GM12878 (cell line): ENCODE measurements at regions not wholly inside any gene's neighbourhood (a gene's known extent, or its start where the extent isn't known, plus 50 kb on each side); places are given as distances from the start of the nearest gene placed in this dataset.

ENCODE experiments used
- ATAC-seq: fragments of 200-7000 bp; cut with Tn5 transposase; 3 replicates; pipeline ENCODE4 v1.9.1; 2020; ENCODE audit warnings: mild to moderate bottlenecking, moderate library complexity
- BruUV-seq: library from RNA; stranded (reverse); fragments of 400-500 nt; replicated peaks from 2 replicates; lab custom pipeline; 2021; lab: Mats Ljungman, UMichigan
- CTCF ChIA-PET: fragments of 300-600 bp; sonication (Branson Sonifier 250); formaldehyde crosslinking; extraction: SDS; loops from one replicate; lab custom pipeline; 2021; ENCODE audit warnings: inconsistent platforms; lab: Yijun Ruan, JAX
- POLR2A ChIA-PET: fragments of 350-600 bp; formaldehyde crosslinking; extraction: SDS; loops from one replicate; lab custom pipeline; 2021; ENCODE audit warnings: inconsistent platforms; lab: Charles Lee
- RAD21 ChIA-PET: fragments of 300-600 bp; sonication (Branson Sonifier 250); formaldehyde crosslinking; loops from one replicate; lab custom pipeline; 2023; ENCODE audit warnings: antibody characterized with exemption; ENCODE audit not compliant: unreplicated experiment; lab: Charles Lee
- SMC1A ChIA-PET: fragments of 300-600 bp; sonication (Branson Sonifier 250); formaldehyde crosslinking; loops from one replicate; lab custom pipeline; 2023; ENCODE audit not compliant: unreplicated experiment, uncharacterized antibody; lab: Charles Lee
- DNase-seq: peaks from one replicate; pipeline ENCODE4 v3.0.0-alpha.2; 2011; ENCODE audit warnings: low read depth, low spot score
- FAIRE-seq: peaks from 3 replicates; lab custom pipeline; 2011; peaks lifted over from hg19 to GRCh38; lab: Jason Lieb, UNC
- H2AFZ ChIP-seq: 2 replicates; pipeline ENCODE4 v1.6.0; 2011; ENCODE audit warnings: low read depth, low read length, control low read depth; ENCODE audit not compliant: control insufficient read depth
- H3K27ac ChIP-seq: 2 replicates; pipeline ENCODE4 v1.5.1; 2011; ENCODE audit warnings: control low read depth; ENCODE audit not compliant: control insufficient read depth, insufficient read depth
- H3K27me3 ChIP-seq, 2 experiments: replicated peaks in 1 of 2; 2 replicates each; pipeline versions ENCODE4 v1.6.0 to v1.6.1; 2011; ENCODE audit warnings: low read length in 1 of 2; ENCODE audit not compliant: control insufficient read depth in 2 of 2, insufficient read depth in 2 of 2
- H3K36me3 ChIP-seq, 2 experiments: 2 replicates each; pipeline ENCODE4 v1.5.1; 2011; ENCODE audit warnings: low read length in 1 of 2; ENCODE audit not compliant: control insufficient read depth in 2 of 2, insufficient read depth in 2 of 2
- H3K4me1 ChIP-seq: 2 replicates; pipeline ENCODE4 v1.6.1; 2011; ENCODE audit warnings: mild to moderate bottlenecking, low read length, moderate library complexity, mixed read lengths; ENCODE audit not compliant: control insufficient read depth, insufficient read depth
- H3K4me2 ChIP-seq: 2 replicates; pipeline ENCODE4 v1.6.0; 2011; ENCODE audit warnings: control low read depth; ENCODE audit not compliant: control insufficient read depth, insufficient read depth
- H3K4me3 ChIP-seq: fragments of 200-600 bp; sonication (generic); 2 replicates; pipeline ENCODE4 v1.5.1; 2016
- H3K79me2 ChIP-seq: 2 replicates; pipeline ENCODE4 v1.6.0; 2011; ENCODE audit warnings: low read length; ENCODE audit not compliant: control insufficient read depth, insufficient read depth
- H3K9ac ChIP-seq: 2 replicates; pipeline ENCODE4 v1.8.0; 2011; ENCODE audit warnings: low read length, control low read depth, mixed read lengths; ENCODE audit not compliant: control insufficient read depth, insufficient read depth
- H3K9me3 ChIP-seq: replicated peaks from 3 replicates; pipeline ENCODE4 v1.5.1; 2011; ENCODE audit warnings: mild to moderate bottlenecking, low read length; ENCODE audit not compliant: control insufficient read depth, insufficient read depth
- H4K20me1 ChIP-seq: 2 replicates; pipeline ENCODE4 v1.6.0; 2011; ENCODE audit not compliant: control insufficient read depth, insufficient read depth
- BMI1 ChIP-seq: fragments of 450-650 bp; IDR thresholded peaks from 2 replicates; pipeline ENCODE4 v1.6.1; 2016; ENCODE audit warnings: mild to moderate bottlenecking, moderate library complexity, borderline replicate concordance
- E2F8 ChIP-seq: fragments of 450-650 bp; IDR thresholded peaks from 2 replicates; pipeline ENCODE4 v1.6.1; 2018; ENCODE audit warnings: mild to moderate bottlenecking, low read depth, moderate library complexity; ENCODE audit not compliant: partially characterized antibody
- IKZF1 ChIP-seq: fragments of 450-650 bp; conservative IDR thresholded peaks from 2 replicates; pipeline ENCODE4 v1.6.1; 2017; ENCODE audit warnings: antibody characterized with exemption, mild to moderate bottlenecking
- MTA3 ChIP-seq: IDR thresholded peaks from 2 replicates; pipeline ENCODE4 v1.6.1; 2012; ENCODE audit warnings: low read length, inconsistent platforms, borderline replicate concordance
- NFXL1 ChIP-seq: fragments of 450-650 bp; IDR thresholded peaks from 2 replicates; pipeline ENCODE4 v1.6.1; 2017; ENCODE audit warnings: antibody characterized with exemption, mild to moderate bottlenecking, borderline replicate concordance
- PRDM15 ChIP-seq: fragments of 450-650 bp; formaldehyde crosslinking; IDR thresholded peaks from 2 replicates; pipeline ENCODE4 v1.4.0; 2020; ENCODE audit warnings: mild to moderate bottlenecking, moderate library complexity
- RAD21 ChIP-seq: IDR thresholded peaks from 2 replicates; pipeline ENCODE4 v1.6.1; 2011; ENCODE audit warnings: mild to moderate bottlenecking, low read depth, low read length, moderate library complexity; ENCODE audit not compliant: insufficient read depth
- RELB ChIP-seq: fragments of 450-650 bp; IDR thresholded peaks from 2 replicates; pipeline ENCODE4 v1.6.1; 2017; ENCODE audit warnings: low read depth, mild to moderate bottlenecking, moderate library complexity
- RFX5 ChIP-seq: IDR thresholded peaks from 2 replicates; pipeline ENCODE4 v1.6.1; 2011; ENCODE audit warnings: low read depth, low read length, improper control_type of control experiment
- SPI1 ChIP-seq: IDR thresholded peaks from 2 replicates; pipeline ENCODE4 v1.6.1; 2011; ENCODE audit warnings: low read depth, mild to moderate bottlenecking, low read length, moderate library complexity, borderline replicate concordance; ENCODE audit not compliant: insufficient read depth
- SRF ChIP-seq, 2 experiments: IDR thresholded peaks; 2 replicates each; pipeline ENCODE4 v1.6.1; 2011; ENCODE audit warnings: low read depth in 2 of 2, low read length in 2 of 2, mild to moderate bottlenecking in 1 of 2, moderate library complexity in 1 of 2
- YY1 ChIP-seq: IDR thresholded peaks from 2 replicates; pipeline ENCODE4 v1.6.1; 2011; ENCODE audit warnings: low read depth, mild to moderate bottlenecking, low read length
- ZBTB11 ChIP-seq: fragments of 450-650 bp; formaldehyde crosslinking; IDR thresholded peaks from 2 replicates; pipeline ENCODE4 v1.5.0; 2022; ENCODE audit warnings: mild to moderate bottlenecking, missing genetic modification characterization
- WGBS: methylation state at CpG from one replicate; pipeline ENCODE4 v1.1.6; 2016; ENCODE audit warnings: low lambda C conversion rate; ENCODE audit not compliant: insufficient replicate concordance, insufficient coverage; ENCODE audit errors: missing lambda C conversion rate; 5-methylcytosine and 5-hydroxymethylcytosine counted together
- in situ Hi-C: fragments of 300-500 bp; cut with MboI; formaldehyde crosslinking; loops from 9 replicates; pipeline ENCODE4 v1.14.3; 2018; ENCODE audit warnings: mixed read lengths
- intact Hi-C: fragments of 100-400 bp; cut with micrococcal nuclease; formaldehyde crosslinking; loops from one replicate; pipeline ENCODE4 v1.14.2; 2022; ENCODE audit not compliant: unreplicated experiment

GRCh38 chr13:48165727-48166126, 67.3 kb upstream of the ITM2B start:
- no peaks in the 10 kb centered on the region for H3K79me2 ChIP-seq
- H2AFZ ChIP-seq: no peak overlapping the region
- ChIA-PET SMC1A (no interaction called here), POLR2A (no interaction called here)
- in situ Hi-C loops (no loop called here), intact Hi-C loops (no loop called here)
- H3K27ac ChIP-seq: no peak overlapping the region
- ATAC-seq: no peak
- WGBS: 84% methylated on average over 1 of the region's 1 CpG
- no peaks in the 10 kb centered on the region for H3K4me1 ChIP-seq
- H3K27me3 ChIP-seq: peaks cover 2% of the 10 kb centered on the region in 2 experiments; a peak in 1 of 4 replicates
- no peak overlapping the region for H3K4me3 ChIP-seq
- H3K36me3 ChIP-seq: no peaks in the 10 kb centered on the region
- H4K20me1 ChIP-seq: no peaks in the 10 kb centered on the region
- no peaks in the 10 kb centered on the region for H3K9me3 ChIP-seq
- no TSS peak for BruUV-seq
- FAIRE-seq: no peak
- H3K9ac ChIP-seq: no peak overlapping the region
- TF ChIP-seq SRF (IDR thresholded peaks at IDR 0.05; ENCODE audit: low read depth in 2 of 2, low read length in 2 of 2) (no peak), MTA3 (no peak), NFXL1 (no peak), ZBTB11 (CRISPR knock-in tag) (no peak), PRDM15 (CRISPR knock-in tag) (no peak), E2F8 (no peak), RFX5 (no peak), IKZF1 (no peak), RAD21 (no peak), RELB (no peak), YY1 (no peak), BMI1 (no peak), SPI1 (no peak)
- TF ChIP-seq, all 136 proteins: peak for 0
- DNase-seq: no peak
- RAD21 ChIA-PET: no interaction called here
- H3K4me2 ChIP-seq: no peak overlapping the region
- CTCF ChIA-PET: no interaction called here
